NT2/D1 (cell line): ENCODE measurements at regions not wholly inside any gene's neighbourhood (a gene's known extent, or its start where the extent isn't known, plus 50 kb on each side); places are given as distances from the start of the nearest gene placed in this dataset.

Source experiments
- DNase-seq: peaks from one replicate; pipeline ENCODE4 v3.0.0-alpha.2; 2011; ENCODE audit warnings: low read depth, low spot score
- H3K27me3 ChIP-seq: 2 replicates; pipeline ENCODE4 v1.6.0; 2011; ENCODE audit warnings: mild to moderate bottlenecking; ENCODE audit not compliant: insufficient read length, insufficient read depth
- H3K36me3 ChIP-seq: 2 replicates; pipeline ENCODE4 v1.6.1; 2011; ENCODE audit warnings: mild to moderate bottlenecking, low read length, mixed read lengths; ENCODE audit not compliant: insufficient read depth, insufficient read length
- H3K4me1 ChIP-seq: 2 replicates; pipeline ENCODE4 v1.5.1; 2011; ENCODE audit not compliant: insufficient read depth, insufficient read length
- H3K4me3 ChIP-seq: 2 replicates; pipeline ENCODE4 v1.5.1; 2011; ENCODE audit warnings: low read depth; ENCODE audit not compliant: insufficient read length
- H3K9ac ChIP-seq: 2 replicates; pipeline ENCODE4 v1.6.0; 2011; ENCODE audit warnings: low read depth; ENCODE audit not compliant: insufficient read length
- H3K9me3 ChIP-seq: 2 replicates; pipeline ENCODE4 v1.5.1; 2011; ENCODE audit warnings: mild to moderate bottlenecking, low read length; ENCODE audit not compliant: insufficient read depth
- SUZ12 ChIP-seq: IDR thresholded peaks from 2 replicates; pipeline ENCODE4 v1.6.1; 2011; ENCODE audit not compliant: insufficient read length, insufficient read depth; ENCODE audit errors: extremely low read depth
- YY1 ChIP-seq: IDR thresholded peaks from 2 replicates; pipeline ENCODE4 v1.6.1; 2011; ENCODE audit not compliant: insufficient read length, insufficient read depth
- ZNF274 ChIP-seq: IDR thresholded peaks from 2 replicates; pipeline ENCODE4 v1.6.1; 2011; ENCODE audit warnings: mild to moderate bottlenecking, low read depth, low read length

GRCh38 chrX:20965270-20966044, 408.8 kb upstream of the CNKSR2 start:
- Histone ChIP-seq H3K9ac (no peak overlapping the region), H3K4me1 (peaks cover 3% of the 10 kb centered on the region), H3K4me3 (no peak overlapping the region), H3K9me3 (peaks cover 13% of the 10 kb centered on the region; the same call in 1 of the 2 replicates), H3K27me3 (no peaks in the 10 kb centered on the region), H3K36me3 (no peaks in the 10 kb centered on the region)
- TF ChIP-seq YY1: no peak
- no peak for TF ChIP-seq ZNF274
- no peak for TF ChIP-seq SUZ12
- DNase-seq: no peak

GRCh38 chrX:20954014-20954413, 420.2 kb upstream of the CNKSR2 start:
- no peaks in the 10 kb centered on the region for H3K4me1 ChIP-seq
- no peak overlapping the region for H3K9ac ChIP-seq
- H3K9me3 ChIP-seq: no peaks in the 10 kb centered on the region
- H3K4me3 ChIP-seq: no peak overlapping the region
- no peaks in the 10 kb centered on the region for H3K27me3 ChIP-seq
- H3K36me3 ChIP-seq: no peaks in the 10 kb centered on the region
- no peak for DNase-seq
- TF ChIP-seq YY1 (no peak), ZNF274 (no peak), SUZ12 (no peak)

DNA sequence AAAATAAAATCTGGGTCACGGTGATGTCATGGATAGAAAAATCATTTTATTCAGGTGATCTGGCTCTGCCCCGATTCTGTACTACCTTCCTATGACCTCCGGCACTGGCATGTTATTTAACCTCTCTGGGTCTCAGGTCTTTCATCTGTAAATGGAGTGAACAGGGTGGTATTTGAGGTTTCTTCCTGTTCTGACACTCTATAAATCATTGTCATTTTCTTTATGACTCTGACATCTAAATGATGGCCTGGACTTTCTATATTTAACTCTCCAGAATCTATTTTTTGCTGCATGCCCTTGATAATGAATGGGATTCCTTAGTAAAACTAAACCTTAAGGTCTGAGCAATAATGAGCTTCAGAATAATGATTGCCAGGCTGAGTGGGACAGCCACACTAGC, 422.0 kb upstream of the CNKSR2 start:
- H3K27me3 ChIP-seq: no peaks in the 10 kb centered on the region
- H3K9ac ChIP-seq: no peak overlapping the region
- DNase-seq: no peak
- no peaks in the 10 kb centered on the region for H3K4me1 ChIP-seq
- no peaks in the 10 kb centered on the region for H3K36me3 ChIP-seq
- H3K9me3 ChIP-seq: no peaks in the 10 kb centered on the region
- TF ChIP-seq ZNF274 (no peak), YY1 (no peak), SUZ12 (no peak)
- H3K4me3 ChIP-seq: no peak overlapping the region

DNA sequence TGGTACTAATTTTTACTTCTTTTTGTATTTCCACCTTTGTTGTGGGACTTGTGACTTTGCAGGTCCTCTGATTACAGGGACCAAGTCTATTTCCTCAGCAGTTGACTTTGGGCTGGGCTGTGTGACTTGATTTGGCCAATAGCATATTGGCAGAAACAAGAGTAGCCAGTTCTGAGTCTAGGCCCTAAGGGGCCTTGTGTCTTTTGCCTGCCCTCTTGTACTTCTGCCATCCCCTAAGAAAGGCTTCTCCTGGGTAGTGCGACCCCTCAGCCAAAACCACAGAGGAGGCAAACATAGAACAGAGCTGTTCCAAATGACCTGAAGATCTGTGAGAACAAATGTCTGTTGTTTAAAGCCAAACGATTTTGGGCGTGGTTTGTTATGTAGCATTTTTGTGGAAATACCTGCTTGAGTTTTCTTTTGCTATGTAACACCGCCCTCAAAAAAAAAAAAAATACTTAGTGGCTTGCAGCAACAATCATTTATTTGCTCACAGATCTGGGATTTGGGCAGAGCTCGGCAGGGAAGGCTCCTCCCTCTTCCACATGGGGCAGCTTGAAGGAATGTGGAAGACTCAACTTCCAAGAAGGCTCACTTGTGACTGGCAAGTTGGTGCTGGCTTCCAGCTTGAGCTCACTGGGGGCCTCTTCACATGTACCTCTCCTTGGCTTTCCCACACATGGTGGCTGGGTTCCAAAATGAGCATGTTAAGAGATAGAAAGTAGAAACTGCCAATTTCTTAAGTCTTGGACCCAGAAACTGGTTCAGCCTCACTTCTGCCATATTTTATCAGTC, 423.0 kb upstream of the CNKSR2 start:
- H3K4me1 ChIP-seq: no peaks in the 10 kb centered on the region
- H3K36me3 ChIP-seq: no peaks in the 10 kb centered on the region
- H3K9ac ChIP-seq: no peak overlapping the region
- no peaks in the 10 kb centered on the region for H3K9me3 ChIP-seq
- H3K27me3 ChIP-seq: no peaks in the 10 kb centered on the region
- H3K4me3 ChIP-seq: no peak overlapping the region
- DNase-seq: no peak
- TF ChIP-seq SUZ12: no peak
- TF ChIP-seq YY1: no peak
- TF ChIP-seq ZNF274: no peak

- TF ChIP-seq ZNF274 (no peak), YY1 (no peak), SUZ12 (no peak)
- peak; percentile 33 for DNase-seq
- Histone ChIP-seq H3K4me3 (no peak overlapping the region), H3K4me1 (no peaks in the 10 kb centered on the region), H3K27me3 (no peaks in the 10 kb centered on the region), H3K9ac (no peak overlapping the region), H3K36me3 (no peaks in the 10 kb centered on the region), H3K9me3 (no peaks in the 10 kb centered on the region)
Observed at GRCh38 chrX:20947411-20947912, 426.8 kb upstream of the CNKSR2 start.

DNA sequence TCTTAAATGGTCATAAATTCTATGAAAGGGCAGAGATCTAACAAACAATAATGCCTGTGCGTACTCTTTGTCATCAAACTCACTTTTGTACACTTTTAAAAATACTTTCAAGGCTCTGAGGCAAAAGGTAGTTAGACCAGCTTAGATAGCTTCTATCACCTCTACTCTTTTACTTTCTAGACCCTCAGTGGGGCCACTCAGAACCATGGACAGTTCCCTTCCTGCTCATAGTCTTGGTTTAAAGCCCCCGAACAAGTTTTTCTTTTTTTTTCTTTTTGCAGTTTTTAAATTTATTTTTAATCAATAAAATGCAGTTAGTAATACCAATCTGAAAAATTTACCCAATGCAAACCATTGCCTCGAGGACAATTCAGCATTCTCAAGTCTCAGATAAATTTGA, 460.5 kb upstream of the CNKSR2 start:
- Histone ChIP-seq H3K9me3 (no peaks in the 10 kb centered on the region), H3K9ac (no peak overlapping the region), H3K4me3 (no peak overlapping the region), H3K27me3 (no peaks in the 10 kb centered on the region), H3K4me1 (no peaks in the 10 kb centered on the region), H3K36me3 (no peaks in the 10 kb centered on the region)
- TF ChIP-seq SUZ12 (no peak), ZNF274 (no peak)
- DNase-seq: peak; percentile 6

GRCh38 chrX:20906571-20906970, 467.6 kb upstream of the CNKSR2 start:
- Histone ChIP-seq H3K9ac (no peak overlapping the region), H3K36me3 (no peaks in the 10 kb centered on the region), H3K4me3 (no peak overlapping the region), H3K4me1 (no peaks in the 10 kb centered on the region), H3K27me3 (no peaks in the 10 kb centered on the region), H3K9me3 (no peaks in the 10 kb centered on the region)
- TF ChIP-seq SUZ12 (no peak), ZNF274 (no peak), YY1 (no peak)
- DNase-seq: no peak
